IPS DF 4.7 (cell line): ENCODE measurements at regions not wholly inside any gene's neighbourhood (a gene's known extent, or its start where the extent isn't known, plus 50 kb on each side); places are given as distances from the start of the nearest gene placed in this dataset.
"Not testable (repeated sequence)": the region's sequence is repeated elsewhere in the genome, so short reads cannot be mapped to it uniquely, and the experiment has no call there.

Experiments
- DNase-seq: peaks from one replicate; pipeline ENCODE4 v3.0.0-alpha.2; 2013; ENCODE audit warnings: low spot score; ENCODE audit errors: extremely low read depth

- DNase-seq, result no peak
These were observed 50.2 kb upstream of the FAM174B start for GRCh38 chr15:92705764-92706163.

GRCh38 chr15:92706201-92706600, 50.6 kb upstream of the FAM174B start:
- no peak for DNase-seq

- no peak for DNase-seq
These were observed 52.4 kb upstream of the FAM174B start for GRCh38 chr15:92707880-92708551.

GRCh38 chr15:92708635-92709034, 53.1 kb upstream of the FAM174B start:
- DNase-seq, result no peak

- no peak for DNase-seq
These were observed 53.7 kb upstream of the FAM174B start for GRCh38 chr15:92709110-92709790.

GRCh38 chr15:92711457-92711831, 55.9 kb upstream of the FAM174B start:
- DNase-seq, result peak; percentile 28

GRCh38 chr15:92714077-92714476, 58.5 kb upstream of the FAM174B start:
- DNase-seq, result no peak

DNA sequence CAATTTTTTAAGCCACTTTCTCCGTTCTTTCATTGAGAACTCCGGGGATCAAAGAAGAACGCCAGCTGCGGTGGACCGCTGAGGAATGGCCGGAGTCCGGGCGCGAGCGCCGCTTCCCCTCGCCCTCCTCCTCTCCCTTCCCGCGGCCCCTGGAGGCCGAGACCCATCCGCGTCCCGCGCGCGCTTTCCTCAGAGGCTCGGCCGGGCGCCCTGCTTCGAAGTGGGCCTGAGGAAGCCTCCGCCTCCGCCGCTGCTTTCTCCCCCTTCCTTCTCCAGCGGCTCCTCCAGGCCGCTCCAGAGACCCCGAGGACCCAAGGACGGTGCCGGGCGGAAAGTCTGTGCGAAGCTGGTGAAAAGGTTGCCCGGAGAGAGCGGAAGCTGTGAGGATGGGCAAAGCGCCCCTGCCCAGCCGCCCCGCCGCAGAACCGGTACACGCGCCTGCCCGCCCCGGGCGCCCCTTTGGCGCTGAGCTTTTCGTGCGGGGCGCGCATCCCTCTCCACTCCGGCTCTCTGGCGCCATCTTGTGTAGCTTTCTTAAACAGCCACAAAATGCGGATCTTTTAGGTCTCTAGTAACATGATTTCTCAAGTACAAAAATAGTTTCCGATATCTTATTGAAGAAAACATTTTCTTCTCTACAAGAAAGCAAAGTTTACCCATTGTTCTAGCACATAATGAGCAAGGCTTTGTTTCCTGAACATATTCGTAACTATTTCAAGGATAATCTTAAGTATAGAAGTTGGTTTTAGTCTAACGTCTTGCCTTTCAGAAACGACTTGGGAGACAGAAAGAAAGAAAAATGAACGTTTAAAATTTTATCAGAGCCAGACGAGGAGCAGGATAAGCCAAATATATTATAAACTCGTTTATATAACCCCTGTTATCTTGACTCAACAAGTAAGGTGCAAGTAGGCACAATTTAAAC, 59.2 kb upstream of the FAM174B start:
- DNase-seq, result peak; percentile 36

- no peak for DNase-seq
These were observed 60.2 kb upstream of the FAM174B start for GRCh38 chr15:92715758-92716157.

DNA sequence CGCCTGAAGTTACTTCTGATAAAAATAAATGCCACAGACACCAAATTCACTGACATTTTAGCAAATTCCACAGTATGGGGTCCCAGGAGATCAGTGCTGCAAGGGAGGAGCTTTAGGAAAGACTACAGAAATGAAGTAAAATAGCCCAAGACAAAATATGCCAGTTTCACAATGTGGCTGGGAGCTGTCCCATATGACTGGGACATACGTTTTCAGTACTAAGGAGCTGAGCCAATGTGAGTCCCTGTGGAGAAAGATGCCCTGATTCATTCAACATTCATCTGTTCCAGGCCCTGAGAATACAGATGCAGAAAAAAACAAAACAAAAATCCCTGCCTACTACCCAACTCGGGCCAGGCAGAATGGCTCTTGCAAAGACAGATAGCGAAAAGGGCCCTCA, 63.4 kb upstream of the FAM174B start:
- no peak for DNase-seq

DNA sequence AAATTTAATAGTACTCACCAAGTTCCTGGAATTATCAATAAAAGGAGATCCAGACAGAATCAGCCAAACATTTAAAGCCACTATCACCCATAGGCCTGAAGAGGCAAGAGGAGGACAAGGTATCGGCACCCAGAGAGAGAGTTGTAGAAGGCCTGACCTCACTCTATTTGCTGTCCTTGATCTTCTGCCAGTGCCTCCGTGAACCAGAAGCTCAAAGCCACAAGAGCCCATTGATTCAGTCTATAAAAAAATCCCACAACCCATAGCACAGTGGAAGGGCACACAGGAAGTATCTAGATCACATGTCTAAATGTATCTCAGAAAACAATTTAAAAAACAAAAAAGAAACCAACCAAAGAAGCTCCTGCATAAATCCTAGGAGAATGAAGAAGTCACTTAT, 68.6 kb upstream of the FAM174B start:
- DNase-seq, result no peak

GRCh38 chr15:92725171-92725570, 69.6 kb upstream of the FAM174B start:
- DNase-seq, result no peak

DNA sequence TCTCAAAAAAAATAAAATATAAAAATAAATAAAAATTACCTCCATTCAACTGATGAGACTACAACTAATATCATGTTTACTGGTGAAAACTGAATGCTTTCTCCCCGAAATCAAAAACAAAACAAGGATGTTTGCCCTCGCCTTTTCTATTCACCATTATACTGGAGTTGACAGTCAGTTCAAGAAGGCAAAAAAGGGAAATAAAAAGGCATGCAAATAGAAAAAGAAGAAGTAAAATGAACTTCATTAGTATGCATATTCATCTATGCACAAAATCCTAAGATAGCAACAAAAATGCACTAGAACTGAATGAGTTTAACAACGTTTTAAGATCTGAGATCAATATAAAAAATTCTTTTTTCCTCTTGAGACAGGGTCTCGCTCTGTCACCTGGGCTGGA, 72.7 kb upstream of the FAM174B start:
- no peak for DNase-seq

DNA sequence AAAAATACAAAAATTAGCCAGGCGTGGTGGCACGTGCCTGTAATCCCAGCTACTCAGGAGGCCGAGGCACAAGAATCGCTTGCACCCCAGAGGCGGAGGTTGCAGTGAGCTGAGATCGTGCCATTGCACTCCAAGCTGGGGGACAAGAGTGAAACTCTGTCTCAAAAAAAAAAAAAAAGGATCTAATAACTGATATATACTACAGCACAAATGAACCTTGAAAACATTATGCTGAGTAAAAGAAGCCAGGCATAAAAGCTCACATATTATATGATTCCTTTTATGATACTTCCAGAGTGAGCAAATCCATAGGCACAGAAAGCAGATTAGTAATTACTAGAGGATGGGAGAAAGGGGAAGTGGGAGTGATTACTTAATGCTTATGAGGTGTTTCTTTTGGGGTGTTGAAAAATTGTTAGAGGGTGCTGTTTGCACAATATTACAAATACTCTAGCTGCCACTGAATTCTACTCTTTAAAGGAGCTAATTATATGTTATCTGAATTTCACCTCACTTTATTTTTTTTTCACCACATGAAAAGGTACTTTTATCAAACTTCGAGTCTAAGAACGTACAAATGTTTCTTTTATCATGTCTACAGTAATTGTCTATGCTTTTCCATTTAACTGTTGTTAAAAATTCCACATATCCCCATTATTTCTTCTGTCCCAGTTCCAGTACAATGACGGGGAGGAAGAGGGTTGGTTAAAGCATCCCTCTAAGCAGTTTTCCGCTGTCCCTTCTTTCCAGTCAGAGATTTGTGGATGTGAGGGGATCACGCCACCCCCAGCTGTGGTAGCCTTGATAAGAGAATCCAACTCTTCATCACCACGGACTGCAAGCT, 77.7 kb upstream of the FAM174B start:
- no peak for DNase-seq

- no peak for DNase-seq
These were observed 78.5 kb upstream of the FAM174B start for GRCh38 chr15:92733934-92734521.

GRCh38 chr15:92739246-92739645, 83.7 kb upstream of the FAM174B start:
- not testable (repeated sequence) for DNase-seq

DNA sequence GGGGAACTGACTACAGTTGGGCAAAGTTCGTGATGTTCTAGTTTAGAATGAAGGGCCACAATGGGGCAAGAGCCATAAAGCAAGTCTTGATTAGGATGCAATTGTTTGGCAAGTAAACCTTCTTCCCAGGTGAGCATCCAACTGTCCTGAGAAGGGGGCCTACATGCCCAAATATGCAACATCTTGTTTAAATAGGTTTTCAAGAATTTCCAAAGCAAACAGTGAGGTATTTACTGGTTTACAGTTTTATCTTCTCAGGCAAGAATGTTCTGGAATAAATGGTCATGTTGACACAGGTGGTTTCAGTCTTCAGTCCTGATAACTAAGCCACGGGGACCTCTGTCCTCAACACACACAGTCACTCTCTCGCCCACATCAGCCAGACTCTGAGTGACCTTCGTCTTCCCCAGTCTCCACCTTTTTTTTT, 90.3 kb upstream of the FAM174B start:
- no peak for DNase-seq

GRCh38 chr15:92747047-92747446, 91.5 kb upstream of the FAM174B start:
- no peak for DNase-seq

DNA sequence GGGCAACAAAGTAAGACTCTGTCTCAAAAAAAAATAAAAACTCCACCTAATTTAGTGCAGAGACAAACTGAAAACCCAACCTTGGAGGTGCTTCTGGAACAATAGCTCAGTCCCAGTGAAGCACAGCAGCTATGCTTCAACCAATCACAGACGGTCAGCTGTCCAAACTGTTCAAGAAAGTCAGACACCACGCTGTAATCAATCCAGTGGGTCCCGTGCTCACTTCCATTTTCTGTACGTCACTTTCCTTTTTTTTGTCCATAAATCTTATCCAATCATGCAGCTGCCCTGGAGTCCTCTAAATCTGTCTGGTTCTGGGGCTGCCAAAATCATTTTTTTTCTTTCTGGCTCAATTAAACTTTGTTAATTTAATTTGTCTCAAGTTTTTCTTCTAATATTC, 93.6 kb upstream of the FAM174B start:
- DNase-seq, result no peak

DNA sequence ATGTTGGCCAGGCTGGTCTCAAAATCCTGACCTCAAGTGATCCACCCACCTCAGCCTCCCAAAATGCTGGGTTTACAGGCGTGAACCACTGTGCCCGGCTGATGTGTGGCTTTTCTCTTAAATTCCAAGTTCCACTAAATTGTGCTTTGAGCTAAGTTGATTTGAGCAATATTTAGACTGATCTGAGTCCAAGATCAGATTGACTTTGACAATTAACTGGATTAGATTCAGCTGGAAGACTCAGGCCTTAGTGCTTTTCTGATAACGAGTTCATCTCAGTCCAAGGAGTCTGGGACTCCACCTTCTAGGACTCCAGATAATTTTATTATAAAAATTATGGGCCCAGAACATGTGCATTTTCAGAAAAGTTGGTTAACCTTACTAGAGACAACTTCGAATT, 94.4 kb upstream of the FAM174B start:
- no peak for DNase-seq

DNA sequence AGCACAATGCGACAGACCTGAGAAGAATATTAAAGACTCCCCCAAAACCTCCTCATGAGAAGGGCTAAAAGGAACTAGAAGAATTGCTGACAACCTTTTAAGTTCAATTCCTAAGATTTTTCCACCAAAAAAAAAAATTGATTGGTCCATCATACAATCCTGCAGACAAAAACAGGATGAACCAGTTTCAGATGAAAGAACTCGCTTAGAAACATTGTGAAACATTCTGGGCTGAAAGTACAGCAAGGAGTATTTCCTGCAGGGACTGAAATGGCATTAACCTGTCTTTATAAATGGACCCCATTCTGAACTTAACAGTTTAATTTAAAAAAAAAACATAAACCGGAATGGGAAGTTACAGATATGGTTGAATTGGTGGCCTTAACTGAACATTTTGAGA, 96.0 kb upstream of the FAM174B start:
- DNase-seq, result no peak
